WERI-Rb-1 (cell line): ENCODE measurements at regions not wholly inside any gene's neighbourhood (a gene's known extent, or its start where the extent isn't known, plus 50 kb on each side); places are given as distances from the start of the nearest gene placed in this dataset.

ENCODE experiments used
- DNase-seq: peaks from one replicate; pipeline ENCODE4 v3.0.0-alpha.2; 2020
- H3K27ac ChIP-seq: fragments of 250-450 bp; sonication (Bioruptor Pico); 2 replicates; pipeline ENCODE4 v1.5.1; 2020; ENCODE audit warnings: mild to moderate bottlenecking, moderate library complexity
- H3K27me3 ChIP-seq: fragments of 250-450 bp; sonication (Bioruptor Pico); 2 replicates; pipeline ENCODE4 v1.5.1; 2021; ENCODE audit warnings: mild to moderate bottlenecking, low read depth, moderate library complexity; ENCODE audit not compliant: insufficient read depth, severe bottlenecking
- H3K36me3 ChIP-seq: fragments of 250-450 bp; sonication (Bioruptor Pico); 2 replicates; pipeline ENCODE4 v1.5.1; 2020; ENCODE audit warnings: mild to moderate bottlenecking, moderate library complexity
- H3K4me3 ChIP-seq: 2 replicates; pipeline ENCODE4 v1.5.1; 2011; ENCODE audit warnings: low read depth, mild to moderate bottlenecking, control low read depth, low read length
- H3K9me3 ChIP-seq: fragments of 250-450 bp; sonication (Bioruptor Pico); 2 replicates; pipeline ENCODE4 v1.5.1; 2021; ENCODE audit warnings: mild to moderate bottlenecking, moderate library complexity; ENCODE audit not compliant: severe bottlenecking
- CTCF ChIP-seq: IDR thresholded peaks from 2 replicates; pipeline ENCODE4 v1.5.1; 2011; ENCODE audit warnings: low read depth, mild to moderate bottlenecking, control low read depth, inconsistent platforms, low read length

- Histone ChIP-seq H3K36me3 (no peaks in the 10 kb centered on the region), H3K9me3 (no peaks in the 10 kb centered on the region), H3K27ac (no peak overlapping the region), H3K4me3 (no peak overlapping the region), H3K27me3 (no peaks in the 10 kb centered on the region)
- no peak for DNase-seq
- TF ChIP-seq CTCF = no peak
Measured at GRCh38 chr2:128769457-128770142, 450.9 kb upstream of the HS6ST1 start.

GRCh38 chr2:128770143-128771085, 451.7 kb upstream of the HS6ST1 start:
- H3K9me3 ChIP-seq = no peaks in the 10 kb centered on the region

GRCh38 chr2:128771401-128771800, 452.7 kb upstream of the HS6ST1 start:
- H3K4me3 ChIP-seq = no peak overlapping the region
- TF ChIP-seq CTCF = no peak

More at GRCh38 chr2:128770143-128771085, 451.7 kb upstream of the HS6ST1 start:
- H3K36me3 ChIP-seq = no peaks in the 10 kb centered on the region
- no peak for TF ChIP-seq CTCF
- H3K4me3 ChIP-seq = no peak overlapping the region
- DNase-seq = no peak
- H3K27ac ChIP-seq = no peak overlapping the region
- H3K27me3 ChIP-seq = no peaks in the 10 kb centered on the region

DNA sequence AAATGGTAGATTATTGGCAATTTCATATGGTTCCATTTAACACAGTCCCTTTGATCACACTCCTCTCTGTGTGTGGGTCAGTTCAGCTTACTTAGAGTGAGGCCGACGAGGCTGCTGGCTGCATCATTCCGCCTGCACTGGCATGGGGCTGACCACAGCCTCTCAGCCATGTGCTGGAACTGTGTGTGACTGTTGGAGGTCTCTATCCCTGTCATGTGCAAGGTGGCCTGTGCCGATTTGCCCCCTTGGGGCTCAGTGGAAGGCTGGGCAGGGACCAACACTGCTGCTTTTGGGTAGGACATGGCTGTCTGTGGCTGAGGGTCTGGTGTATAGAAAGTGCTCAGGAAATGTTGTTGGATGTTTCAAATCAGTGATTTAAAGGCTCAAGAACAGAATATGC, 454.0 kb upstream of the HS6ST1 start:
- no peak for DNase-seq
- Histone ChIP-seq H3K9me3 (no peaks in the 10 kb centered on the region), H3K4me3 (no peak overlapping the region), H3K27me3 (no peaks in the 10 kb centered on the region), H3K27ac (no peak overlapping the region), H3K36me3 (no peaks in the 10 kb centered on the region)
- TF ChIP-seq CTCF = no peak

More at GRCh38 chr2:128771401-128771800, 452.7 kb upstream of the HS6ST1 start:
- no peak for DNase-seq
- Histone ChIP-seq H3K9me3 (no peaks in the 10 kb centered on the region), H3K36me3 (no peaks in the 10 kb centered on the region), H3K27ac (no peak overlapping the region), H3K27me3 (no peaks in the 10 kb centered on the region)

GRCh38 chr2:128773641-128774319, 455.1 kb upstream of the HS6ST1 start:
- no peaks in the 10 kb centered on the region for H3K9me3 ChIP-seq
- DNase-seq = no peak
- no peak overlapping the region for H3K4me3 ChIP-seq
- H3K27me3 ChIP-seq = no peaks in the 10 kb centered on the region
- no peak overlapping the region for H3K27ac ChIP-seq
- H3K36me3 ChIP-seq = no peaks in the 10 kb centered on the region
- no peak for TF ChIP-seq CTCF
